ENCODE measurements at regions not wholly inside any gene's neighbourhood (a gene's known extent, or its start where the extent isn't known, plus 50 kb on each side); places are given as distances from the start of the nearest gene placed in this dataset.

DNA sequence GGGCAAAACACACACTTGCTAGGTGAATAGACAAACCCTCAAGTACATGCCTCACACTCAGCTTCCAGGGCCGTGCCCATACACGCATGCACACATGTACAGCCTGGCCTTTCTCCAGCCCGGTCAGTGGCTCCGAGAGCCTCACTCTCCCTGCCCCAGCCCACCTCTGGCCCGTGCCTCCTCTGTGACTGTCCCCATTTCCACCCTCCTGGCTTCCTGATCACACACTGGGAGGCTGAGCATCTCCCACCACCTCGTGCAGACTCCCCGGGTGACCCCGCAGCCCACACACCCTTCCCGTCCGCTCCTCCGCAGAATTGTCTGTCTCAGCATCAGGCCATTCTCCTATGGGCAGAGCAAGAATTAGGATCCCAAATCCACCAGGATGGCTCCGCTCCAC, 634.1 kb downstream of the TBC1D22A start:
- ATAC-seq (replicated peaks in 1 of 4), result no peak
- H3K27me3 Mint-ChIP-seq, result no peaks in the 10 kb centered on the region
- POLR2A ChIA-PET, result no interaction called here
- CTCF ChIA-PET, result no interaction called here
- no peaks in the 10 kb centered on the region for H3K9me3 Mint-ChIP-seq
- Histone ChIP-seq H3K27me3 (replicated peaks in 1 of 2; ENCODE audit: control insufficient read depth in 2 of 2, extremely low read depth in 1 of 2, insufficient read depth in 2 of 2, low read length in 1 of 2) (peaks cover 0 to 6% of the 10 kb centered on the region in 2 experiments), H3K36me3 (ENCODE audit: control insufficient read depth in 2 of 2, extremely low read depth in 1 of 2, insufficient read depth in 1 of 2, low read length in 1 of 2) (no peaks in the 10 kb centered on the region), H3K4me3 (ENCODE audit: control insufficient read depth in 1 of 2, extremely low read depth in 1 of 2, low read length in 1 of 2) (no peak overlapping the region), H3K4me1 (ENCODE audit: control insufficient read depth in 1 of 2, extremely low read depth in 1 of 2, insufficient read depth in 2 of 2, low read length in 2 of 2) (no peaks in the 10 kb centered on the region), H3K27ac (ENCODE audit: low read length) (no peak overlapping the region), H3K9me3 (no peaks in the 10 kb centered on the region)
- H3K4me1 Mint-ChIP-seq, result no peaks in the 10 kb centered on the region
- H3K36me3 Mint-ChIP-seq, result no peaks in the 10 kb centered on the region
- DNase-seq, result no peak
- WGBS (ENCODE audit: insufficient coverage), result 85% methylated on average over 12 of the region's 12 CpGs
- H3K4me3 Mint-ChIP-seq, result no peak overlapping the region
- H3K27ac Mint-ChIP-seq, result no peak overlapping the region

DNA sequence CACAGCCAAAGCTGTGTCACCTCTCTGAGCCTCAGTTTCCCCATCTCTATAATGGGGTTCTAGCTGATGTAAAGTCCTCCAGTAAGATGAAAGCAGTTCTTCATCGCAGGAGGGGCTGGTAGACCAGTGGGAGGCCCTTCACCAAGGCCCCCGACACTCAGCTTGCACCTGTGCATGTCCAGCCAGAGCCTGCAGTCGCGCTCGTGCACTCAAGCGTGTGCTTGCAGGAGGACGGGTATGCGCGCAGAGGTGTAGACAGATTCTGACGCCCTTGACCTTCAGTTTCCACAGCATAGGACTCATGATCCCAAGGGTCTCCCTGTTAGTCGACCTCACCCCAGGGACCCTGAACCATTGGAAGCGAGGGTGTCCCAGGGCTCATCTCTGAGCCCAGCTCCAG, 633.7 kb downstream of the TBC1D22A start:
- no peaks in the 10 kb centered on the region for H3K27me3 Mint-ChIP-seq
- CTCF ChIA-PET, result no interaction called here

GRCh38 chr22:47395481-47395880, 633.0 kb downstream of the TBC1D22A start:
- CTCF ChIA-PET, result no interaction called here
- Mint-ChIP-seq H3K27me3 (no peaks in the 10 kb centered on the region), H3K36me3 (no peaks in the 10 kb centered on the region), H3K4me3 (no peak overlapping the region), H3K27ac (no peak overlapping the region), H3K4me1 (no peaks in the 10 kb centered on the region), H3K9me3 (no peaks in the 10 kb centered on the region)
- POLR2A ChIA-PET, result no interaction called here
- Histone ChIP-seq H3K27me3 (replicated peaks in 1 of 2; ENCODE audit: control insufficient read depth in 2 of 2, extremely low read depth in 1 of 2, insufficient read depth in 2 of 2, low read length in 1 of 2) (peaks cover 0 to 3% of the 10 kb centered on the region in 2 experiments), H3K4me1 (ENCODE audit: control insufficient read depth in 1 of 2, extremely low read depth in 1 of 2, insufficient read depth in 2 of 2, low read length in 2 of 2) (no peaks in the 10 kb centered on the region), H3K27ac (ENCODE audit: low read length) (no peak overlapping the region), H3K36me3 (ENCODE audit: control insufficient read depth in 2 of 2, extremely low read depth in 1 of 2, insufficient read depth in 1 of 2, low read length in 1 of 2) (no peaks in the 10 kb centered on the region), H3K4me3 (ENCODE audit: control insufficient read depth in 1 of 2, extremely low read depth in 1 of 2, low read length in 1 of 2) (no peak overlapping the region), H3K9me3 (no peaks in the 10 kb centered on the region)
- DNase-seq, result no peak
- no peak for ATAC-seq (replicated peaks in 1 of 4)
- WGBS (ENCODE audit: insufficient coverage), result 52% methylated on average over 6 of the region's 8 CpGs

More for the DNA sequence above, 633.7 kb downstream of the TBC1D22A start:
- no peak for DNase-seq
- Mint-ChIP-seq H3K4me1 (no peaks in the 10 kb centered on the region), H3K4me3 (no peak overlapping the region), H3K9me3 (no peaks in the 10 kb centered on the region), H3K36me3 (no peaks in the 10 kb centered on the region), H3K27ac (no peak overlapping the region)
- peaks cover 0 to 3% of the 10 kb centered on the region in 2 experiments for H3K27me3 ChIP-seq (replicated peaks in 1 of 2; ENCODE audit: control insufficient read depth in 2 of 2, extremely low read depth in 1 of 2, insufficient read depth in 2 of 2, low read length in 1 of 2)
- WGBS (ENCODE audit: insufficient coverage), result 89% methylated on average over 12 of the region's 12 CpGs
- H3K36me3 ChIP-seq (ENCODE audit: control insufficient read depth in 2 of 2, extremely low read depth in 1 of 2, insufficient read depth in 1 of 2, low read length in 1 of 2), result no peaks in the 10 kb centered on the region
- H3K4me1 ChIP-seq (ENCODE audit: control insufficient read depth in 1 of 2, extremely low read depth in 1 of 2, insufficient read depth in 2 of 2, low read length in 2 of 2), result no peaks in the 10 kb centered on the region
- ATAC-seq (replicated peaks in 1 of 4), result no peak
- POLR2A ChIA-PET, result no interaction called here
- no peaks in the 10 kb centered on the region for H3K9me3 ChIP-seq
- H3K27ac ChIP-seq (ENCODE audit: low read length), result no peak overlapping the region
- no peak overlapping the region for H3K4me3 ChIP-seq (ENCODE audit: control insufficient read depth in 1 of 2, extremely low read depth in 1 of 2, low read length in 1 of 2)

DNA sequence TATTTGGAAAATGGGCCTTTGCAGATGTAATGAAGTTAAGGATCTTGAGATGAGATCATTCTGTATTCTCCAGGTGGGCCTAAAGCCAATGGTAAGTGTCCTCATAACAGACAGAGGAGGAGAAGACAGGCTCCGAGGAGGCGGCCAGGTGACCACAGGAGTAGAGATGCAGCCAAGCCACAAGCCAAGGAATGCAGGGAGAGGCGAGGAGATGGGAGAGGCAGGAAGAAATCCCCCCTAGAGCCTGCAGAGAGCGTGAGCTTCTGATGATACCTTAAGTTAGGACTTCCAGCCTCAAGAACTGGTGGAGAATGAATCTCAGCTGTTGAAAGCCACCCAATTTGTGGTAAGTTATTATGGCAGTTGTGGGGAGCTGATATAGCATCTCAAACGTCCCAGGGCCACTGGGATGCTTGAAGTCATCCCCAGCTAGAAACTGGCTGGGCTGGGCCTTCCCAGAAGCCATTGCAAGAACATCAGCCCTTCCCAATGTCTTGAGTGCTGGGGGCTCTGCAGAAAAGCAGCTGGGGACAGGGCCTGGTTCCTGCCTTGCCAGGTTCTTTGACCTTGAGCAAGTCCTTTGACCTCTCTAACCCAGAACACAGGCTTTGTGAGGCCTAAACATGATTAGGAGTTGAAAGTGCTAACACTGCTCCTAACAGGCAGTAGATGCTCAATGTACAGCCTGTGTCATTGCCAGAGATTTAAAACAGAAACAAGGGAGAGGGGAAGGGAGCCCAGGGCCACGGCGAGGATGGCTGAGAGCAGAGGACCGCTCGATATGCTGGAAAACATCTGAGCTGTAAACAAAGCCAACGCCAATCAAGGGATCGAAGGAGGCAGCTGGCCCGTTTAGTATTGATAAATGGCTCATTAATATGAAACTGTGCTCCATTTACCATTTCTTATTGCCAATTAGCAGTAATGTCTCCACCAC, 632.3 kb downstream of the TBC1D22A start:
- Mint-ChIP-seq H3K4me3 (no peak overlapping the region), H3K27ac (no peak overlapping the region), H3K27me3 (no peaks in the 10 kb centered on the region), H3K36me3 (no peaks in the 10 kb centered on the region), H3K4me1 (no peaks in the 10 kb centered on the region), H3K9me3 (no peaks in the 10 kb centered on the region)
- WGBS (ENCODE audit: insufficient coverage), result 74% methylated on average over 7 of the region's 12 CpGs
- no peak for ATAC-seq (replicated peaks in 1 of 4)
- DNase-seq, result no peak
- H3K27ac ChIP-seq (ENCODE audit: low read length), result no peak overlapping the region
- peaks cover 0 to 3% of the 10 kb centered on the region in 2 experiments for H3K27me3 ChIP-seq (replicated peaks in 1 of 2; ENCODE audit: control insufficient read depth in 2 of 2, extremely low read depth in 1 of 2, insufficient read depth in 2 of 2, low read length in 1 of 2)
- H3K9me3 ChIP-seq, result no peaks in the 10 kb centered on the region
- H3K4me1 ChIP-seq (ENCODE audit: control insufficient read depth in 1 of 2, extremely low read depth in 1 of 2, insufficient read depth in 2 of 2, low read length in 2 of 2), result no peaks in the 10 kb centered on the region
- no peak overlapping the region for H3K4me3 ChIP-seq (ENCODE audit: control insufficient read depth in 1 of 2, extremely low read depth in 1 of 2, low read length in 1 of 2)
- POLR2A ChIA-PET, result no interaction called here
- no peaks in the 10 kb centered on the region for H3K36me3 ChIP-seq (ENCODE audit: control insufficient read depth in 2 of 2, extremely low read depth in 1 of 2, insufficient read depth in 1 of 2, low read length in 1 of 2)
- CTCF ChIA-PET, result no interaction called here

- Histone ChIP-seq H3K4me3 (ENCODE audit: control insufficient read depth in 1 of 2, extremely low read depth in 1 of 2, low read length in 1 of 2) (no peak overlapping the region), H3K9me3 (no peaks in the 10 kb centered on the region), H3K4me1 (ENCODE audit: control insufficient read depth in 1 of 2, extremely low read depth in 1 of 2, insufficient read depth in 2 of 2, low read length in 2 of 2) (no peaks in the 10 kb centered on the region), H3K36me3 (ENCODE audit: control insufficient read depth in 2 of 2, extremely low read depth in 1 of 2, insufficient read depth in 1 of 2, low read length in 1 of 2) (no peaks in the 10 kb centered on the region), H3K27ac (ENCODE audit: low read length) (no peak overlapping the region), H3K27me3 (replicated peaks in 1 of 2; ENCODE audit: control insufficient read depth in 2 of 2, extremely low read depth in 1 of 2, insufficient read depth in 2 of 2, low read length in 1 of 2) (no peaks in the 10 kb centered on the region)
- H3K36me3 Mint-ChIP-seq, result no peaks in the 10 kb centered on the region
- POLR2A ChIA-PET, result no interaction called here
- CTCF ChIA-PET, result no interaction called here
- no peak overlapping the region for H3K27ac Mint-ChIP-seq
- H3K4me3 Mint-ChIP-seq, result no peak overlapping the region
- no peak for DNase-seq
- 88% methylated on average over 8 of the region's 9 CpGs for WGBS (ENCODE audit: insufficient coverage)
- no peaks in the 10 kb centered on the region for H3K27me3 Mint-ChIP-seq
- H3K4me1 Mint-ChIP-seq, result no peaks in the 10 kb centered on the region
- ATAC-seq (replicated peaks in 1 of 4), result no peak
- H3K9me3 Mint-ChIP-seq, result no peaks in the 10 kb centered on the region
Measured at GRCh38 chr22:47393191-47393590, 630.7 kb downstream of the TBC1D22A start.

GRCh38 chr22:47392729-47393128, 630.3 kb downstream of the TBC1D22A start:
- H3K9me3 Mint-ChIP-seq, result no peaks in the 10 kb centered on the region
- WGBS (ENCODE audit: insufficient coverage), result 82% methylated on average over 7 of the region's 8 CpGs

GRCh38 chr22:47392054-47392347, 629.6 kb downstream of the TBC1D22A start:
- Histone ChIP-seq H3K36me3 (ENCODE audit: control insufficient read depth in 2 of 2, extremely low read depth in 1 of 2, insufficient read depth in 1 of 2, low read length in 1 of 2) (no peaks in the 10 kb centered on the region), H3K27ac (ENCODE audit: low read length) (no peak overlapping the region), H3K4me3 (ENCODE audit: control insufficient read depth in 1 of 2, extremely low read depth in 1 of 2, low read length in 1 of 2) (no peak overlapping the region), H3K9me3 (no peaks in the 10 kb centered on the region), H3K27me3 (replicated peaks in 1 of 2; ENCODE audit: control insufficient read depth in 2 of 2, extremely low read depth in 1 of 2, insufficient read depth in 2 of 2, low read length in 1 of 2) (peaks cover 0 to 5% of the 10 kb centered on the region in 2 experiments), H3K4me1 (ENCODE audit: control insufficient read depth in 1 of 2, extremely low read depth in 1 of 2, insufficient read depth in 2 of 2, low read length in 2 of 2) (no peaks in the 10 kb centered on the region)
- CTCF ChIA-PET, result no interaction called here
- DNase-seq, result no peak
- no peak overlapping the region for H3K27ac Mint-ChIP-seq
- H3K36me3 Mint-ChIP-seq, result no peaks in the 10 kb centered on the region
- H3K27me3 Mint-ChIP-seq, result no peaks in the 10 kb centered on the region
- no peak for ATAC-seq (replicated peaks in 1 of 4)
- no peak overlapping the region for H3K4me3 Mint-ChIP-seq
- POLR2A ChIA-PET, result no interaction called here
- WGBS (ENCODE audit: insufficient coverage), result 98% methylated on average over 11 of the region's 11 CpGs
- H3K4me1 Mint-ChIP-seq, result no peaks in the 10 kb centered on the region
- no peaks in the 10 kb centered on the region for H3K9me3 Mint-ChIP-seq

More at GRCh38 chr22:47392729-47393128, 630.3 kb downstream of the TBC1D22A start:
- Histone ChIP-seq H3K27ac (ENCODE audit: low read length) (no peak overlapping the region), H3K27me3 (replicated peaks in 1 of 2; ENCODE audit: control insufficient read depth in 2 of 2, extremely low read depth in 1 of 2, insufficient read depth in 2 of 2, low read length in 1 of 2) (peaks cover 0 to 2% of the 10 kb centered on the region in 2 experiments), H3K36me3 (ENCODE audit: control insufficient read depth in 2 of 2, extremely low read depth in 1 of 2, insufficient read depth in 1 of 2, low read length in 1 of 2) (no peaks in the 10 kb centered on the region), H3K4me3 (ENCODE audit: control insufficient read depth in 1 of 2, extremely low read depth in 1 of 2, low read length in 1 of 2) (no peak overlapping the region), H3K4me1 (ENCODE audit: control insufficient read depth in 1 of 2, extremely low read depth in 1 of 2, insufficient read depth in 2 of 2, low read length in 2 of 2) (no peaks in the 10 kb centered on the region), H3K9me3 (no peaks in the 10 kb centered on the region)
- no peak overlapping the region for H3K4me3 Mint-ChIP-seq
- H3K36me3 Mint-ChIP-seq, result no peaks in the 10 kb centered on the region
- H3K4me1 Mint-ChIP-seq, result no peaks in the 10 kb centered on the region
- no peak overlapping the region for H3K27ac Mint-ChIP-seq
- DNase-seq, result no peak
- POLR2A ChIA-PET, result no interaction called here
- H3K27me3 Mint-ChIP-seq, result no peaks in the 10 kb centered on the region
- CTCF ChIA-PET, result no interaction called here
- ATAC-seq (replicated peaks in 1 of 4), result no peak

Data from T-cell (primary cell).